Naive thymus-derived CD8-positive, alpha-beta T cell (primary cell): ENCODE measurements at regions not wholly inside any gene's neighbourhood (a gene's known extent, or its start where the extent isn't known, plus 50 kb on each side); places are given as distances from the start of the nearest gene placed in this dataset.

Experiments
- ATAC-seq, 2 donors: fragments of 150-1000 bp; cut with Tn5 transposase in 1 of 2; sonication (Bioruptor Pico), chemical (Tn5 transposase) in 1 of 2; 1 replicate in 1 of 2; 2 replicates in 1 of 2; pipeline ENCODE4 v1.10.0; 2021; ENCODE audit warnings: mild to moderate bottlenecking in 2 of 2, moderate library complexity in 2 of 2
- POLR2A ChIA-PET: fragments of 350-600 bp; sonication (Branson Sonifier 250); formaldehyde crosslinking; loops from one replicate; lab custom pipeline; 2021; ENCODE audit warnings: antibody characterized with exemption; lab: Charles Lee
- DNase-seq, 10 donors: peaks; one replicate each; pipeline versions ENCODE4 v3.0.0 to v3.0.0-alpha.2; 2020 to 2022
- H3K27ac Mint-ChIP-seq, 10 donors: one replicate each; pipeline ENCODE4 v1.8.0; 2020 to 2022; ENCODE audit warnings: mild to moderate bottlenecking in 10 of 10, mixed read lengths in 10 of 10, moderate library complexity in 4 of 10, inconsistent platforms in 1 of 10
- H3K27me3 Mint-ChIP-seq, 5 donors: one replicate each; pipeline ENCODE4 v1.8.0; 2021 to 2022; ENCODE audit warnings: mixed read lengths in 5 of 5
- H3K36me3 Mint-ChIP-seq, 3 donors: one replicate each; pipeline ENCODE4 v1.8.0; 2020 to 2022; ENCODE audit warnings: mixed read lengths in 3 of 3, mild to moderate bottlenecking in 2 of 3, inconsistent platforms in 1 of 3
- H3K4me1 Mint-ChIP-seq, 4 donors: one replicate each; pipeline ENCODE4 v1.8.0; 2021 to 2022; ENCODE audit warnings: mixed read lengths in 4 of 4
- H3K4me3 Mint-ChIP-seq, 10 donors: one replicate each; pipeline ENCODE4 v1.8.0; 2020 to 2022; ENCODE audit warnings: mild to moderate bottlenecking in 10 of 10, mixed read lengths in 10 of 10, moderate library complexity in 6 of 10, inconsistent platforms in 1 of 10
- H3K9me3 Mint-ChIP-seq, 9 donors: one replicate each; pipeline ENCODE4 v1.8.0; 2020 to 2022; ENCODE audit warnings: mixed read lengths in 9 of 9, mild to moderate bottlenecking in 3 of 9, inconsistent platforms in 1 of 9, moderate library complexity in 1 of 9

- ATAC-seq (no peak), DNase-seq (no peak)
- Mint-ChIP-seq H3K4me1 (no peaks in the 10 kb centered on the region), H3K36me3 (peaks cover 0 to 8% (median 1%) of the 10 kb centered on the region in 3 donors), H3K27me3 (peaks cover 15 to 57% (median 18%) of the 10 kb centered on the region in 5 donors), H3K27ac (no peak overlapping the region), H3K4me3 (no peak overlapping the region), H3K9me3 (peaks cover 2 to 17% (median 8%) of the 10 kb centered on the region in 9 donors)
- POLR2A ChIA-PET = no interaction called here
These were observed 112.1 kb upstream of the ARL4C start for GRCh38 chr2:234608946-234609345.

GRCh38 chr2:234607691-234608090 is 110.8 kb upstream of the ARL4C start:
- H3K4me1 Mint-ChIP-seq = no peaks in the 10 kb centered on the region
- H3K9me3 Mint-ChIP-seq = peaks cover 2 to 17% (median 8%) of the 10 kb centered on the region in 9 donors
- H3K36me3 Mint-ChIP-seq = peaks cover 0 to 8% (median 1%) of the 10 kb centered on the region in 3 donors
- peak overlapping the region in 1 of 10 donors; percentile 25 for H3K27ac Mint-ChIP-seq
- POLR2A ChIA-PET = no interaction called here
- H3K4me3 Mint-ChIP-seq = no peak overlapping the region
- no peak for DNase-seq
- no peak for ATAC-seq
- H3K27me3 Mint-ChIP-seq = peaks cover 16 to 69% (median 18%) of the 10 kb centered on the region in 5 donors

- Mint-ChIP-seq H3K9me3 (peaks cover under 1 to 11% (median 2%) of the 10 kb centered on the region in 9 donors), H3K27ac (no peak overlapping the region), H3K4me1 (no peaks in the 10 kb centered on the region), H3K27me3 (peaks cover 12 to 62% (median 18%) of the 10 kb centered on the region in 5 donors), H3K36me3 (peaks cover 0 to 2% (median under 1%) of the 10 kb centered on the region in 3 donors), H3K4me3 (no peak overlapping the region)
- no peak for ATAC-seq
- DNase-seq = no peak
- POLR2A ChIA-PET = no interaction called here
These were observed 110.0 kb upstream of the ARL4C start for GRCh38 chr2:234606896-234607295.

- Mint-ChIP-seq H3K9me3 (no peaks in the 10 kb centered on the region), H3K27me3 (peaks cover 6 to 50% (median 13%) of the 10 kb centered on the region in 5 donors), H3K36me3 (no peaks in the 10 kb centered on the region), H3K4me3 (no peak overlapping the region), H3K4me1 (no peaks in the 10 kb centered on the region), H3K27ac (no peak overlapping the region)
- no peak for ATAC-seq
- no peak for DNase-seq
- POLR2A ChIA-PET = no interaction called here
These were observed 106.7 kb upstream of the ARL4C start for GRCh38 chr2:234603619-234604018.

GRCh38 chr2:234601213-234601612 is 104.3 kb upstream of the ARL4C start:
- DNase-seq (no peak), ATAC-seq (no peak)
- Mint-ChIP-seq H3K4me1 (no peaks in the 10 kb centered on the region), H3K27ac (no peak overlapping the region), H3K9me3 (no peaks in the 10 kb centered on the region), H3K27me3 (peaks cover 4 to 46% (median 14%) of the 10 kb centered on the region in 5 donors), H3K4me3 (no peak overlapping the region), H3K36me3 (no peaks in the 10 kb centered on the region)
- POLR2A ChIA-PET = no interaction called here

- H3K27me3 Mint-ChIP-seq = peaks cover 2 to 20% (median 11%) of the 10 kb centered on the region in 5 donors
These were observed 100.6 kb upstream of the ARL4C start for GRCh38 chr2:234597576-234597861.

GRCh38 chr2:234596696-234597575 is 100.1 kb upstream of the ARL4C start:
- ATAC-seq (no peak), DNase-seq (no peak)
- Mint-ChIP-seq H3K36me3 (no peaks in the 10 kb centered on the region), H3K4me3 (no peak overlapping the region), H3K27me3 (peaks cover 2 to 20% (median 12%) of the 10 kb centered on the region in 5 donors), H3K4me1 (no peaks in the 10 kb centered on the region), H3K9me3 (no peaks in the 10 kb centered on the region), H3K27ac (no peak overlapping the region)
- POLR2A ChIA-PET = no interaction called here

More at GRCh38 chr2:234597576-234597861, 100.6 kb upstream of the ARL4C start:
- no peak overlapping the region for H3K4me3 Mint-ChIP-seq
- POLR2A ChIA-PET = no interaction called here
- H3K36me3 Mint-ChIP-seq = no peaks in the 10 kb centered on the region
- no peak for DNase-seq
- no peaks in the 10 kb centered on the region for H3K9me3 Mint-ChIP-seq
- no peak for ATAC-seq
- H3K27ac Mint-ChIP-seq = no peak overlapping the region
- no peaks in the 10 kb centered on the region for H3K4me1 Mint-ChIP-seq

GRCh38 chr2:234595829-234596228 is 98.9 kb upstream of the ARL4C start:
- Mint-ChIP-seq H3K9me3 (no peaks in the 10 kb centered on the region), H3K4me1 (no peaks in the 10 kb centered on the region), H3K4me3 (no peak overlapping the region), H3K27ac (no peak overlapping the region), H3K36me3 (no peaks in the 10 kb centered on the region), H3K27me3 (peaks cover 2 to 20% (median 12%) of the 10 kb centered on the region in 5 donors)
- DNase-seq (no peak), ATAC-seq (no peak)
- POLR2A ChIA-PET = no interaction called here

- POLR2A ChIA-PET = no interaction called here
- DNase-seq (no peak), ATAC-seq (no peak)
- Mint-ChIP-seq H3K9me3 (no peaks in the 10 kb centered on the region), H3K4me3 (no peak overlapping the region), H3K4me1 (no peaks in the 10 kb centered on the region), H3K27me3 (peaks cover 1 to 24% (median 16%) of the 10 kb centered on the region in 5 donors), H3K36me3 (no peaks in the 10 kb centered on the region), H3K27ac (no peak overlapping the region)
These were observed 97.8 kb upstream of the ARL4C start for GRCh38 chr2:234594715-234595114.

GRCh38 chr2:234593636-234594035 is 96.8 kb upstream of the ARL4C start:
- H3K27ac Mint-ChIP-seq = no peak overlapping the region
- POLR2A ChIA-PET = no interaction called here
- ATAC-seq = no peak
- peaks cover 3 to 25% (median 16%) of the 10 kb centered on the region in 5 donors for H3K27me3 Mint-ChIP-seq
- DNase-seq = no peak
- H3K4me3 Mint-ChIP-seq = no peak overlapping the region
- H3K36me3 Mint-ChIP-seq = no peaks in the 10 kb centered on the region
- H3K4me1 Mint-ChIP-seq = no peaks in the 10 kb centered on the region
- no peaks in the 10 kb centered on the region for H3K9me3 Mint-ChIP-seq

- no peaks in the 10 kb centered on the region for H3K4me1 Mint-ChIP-seq
- no peaks in the 10 kb centered on the region for H3K36me3 Mint-ChIP-seq
- no peak for DNase-seq
- POLR2A ChIA-PET = no interaction called here
- peaks cover 3 to 25% (median 14%) of the 10 kb centered on the region in 5 donors for H3K27me3 Mint-ChIP-seq
- no peak overlapping the region for H3K27ac Mint-ChIP-seq
- ATAC-seq = no peak
- no peaks in the 10 kb centered on the region for H3K9me3 Mint-ChIP-seq
- H3K4me3 Mint-ChIP-seq = no peak overlapping the region
These were observed 95.7 kb upstream of the ARL4C start for GRCh38 chr2:234592541-234592940.

- H3K4me1 Mint-ChIP-seq = no peaks in the 10 kb centered on the region
- DNase-seq (no peak), ATAC-seq (no peak)
- H3K9me3 Mint-ChIP-seq = no peaks in the 10 kb centered on the region
- no peaks in the 10 kb centered on the region for H3K36me3 Mint-ChIP-seq
- peaks cover 6 to 13% (median 9%) of the 10 kb centered on the region in 5 donors for H3K27me3 Mint-ChIP-seq
- H3K27ac Mint-ChIP-seq = no peak overlapping the region
- POLR2A ChIA-PET = no interaction called here
- no peak overlapping the region for H3K4me3 Mint-ChIP-seq
These were observed 93.2 kb upstream of the ARL4C start for GRCh38 chr2:234590076-234590475.

- DNase-seq (no peak), ATAC-seq (no peak)
- Mint-ChIP-seq H3K4me1 (no peaks in the 10 kb centered on the region), H3K27me3 (peaks cover 6 to 23% (median 18%) of the 10 kb centered on the region in 5 donors), H3K9me3 (no peaks in the 10 kb centered on the region), H3K4me3 (no peak overlapping the region), H3K36me3 (no peaks in the 10 kb centered on the region), H3K27ac (no peak overlapping the region)
- POLR2A ChIA-PET = no interaction called here
These were observed 91.2 kb upstream of the ARL4C start for GRCh38 chr2:234588054-234588430.
